ENCODE measurements at regions not wholly inside any gene's neighbourhood (a gene's known extent, or its start where the extent isn't known, plus 50 kb on each side); places are given as distances from the start of the nearest gene placed in this dataset.

- peak; percentile 10 for DNase-seq (ENCODE audit: low read depth)
- no peak overlapping the region for H3K4me3 ChIP-seq (ENCODE audit: low read depth, low read length)
- TF ChIP-seq CTCF (IDR thresholded peaks at IDR 0.05; ENCODE audit: low read depth, low read length) (peak; percentile 19), MYC (IDR thresholded peaks at IDR 0.05; ENCODE audit: low read depth, low read length) (no peak)
Measured at GRCh38 chr13:39811696-39812095, 156.2 kb downstream of the COG6 start.

GRCh38 chr13:39815345-39816111, 160.1 kb downstream of the COG6 start:
- no peak for DNase-seq (ENCODE audit: low read depth)
- no peak for TF ChIP-seq MYC (IDR thresholded peaks at IDR 0.05; ENCODE audit: low read depth, low read length)
- TF ChIP-seq POLR2A (IDR thresholded peaks at IDR 0.05; ENCODE audit: extremely low read depth, insufficient read length), result no peak
- TF ChIP-seq CTCF (IDR thresholded peaks at IDR 0.05; ENCODE audit: low read depth, low read length), result no peak
- TF ChIP-seq MAX (IDR thresholded peaks at IDR 0.05; ENCODE audit: low read depth, low read length), result no peak
- H3K4me3 ChIP-seq (ENCODE audit: low read depth, low read length), result no peak overlapping the region

GRCh38 chr13:39816936-39817335, 161.5 kb downstream of the COG6 start:
- no peak overlapping the region for H3K4me3 ChIP-seq (ENCODE audit: low read depth, low read length)
- DNase-seq (ENCODE audit: low read depth), result no peak
- TF ChIP-seq MYC (IDR thresholded peaks at IDR 0.05; ENCODE audit: low read depth, low read length), result no peak
- TF ChIP-seq MAX (IDR thresholded peaks at IDR 0.05; ENCODE audit: low read depth, low read length), result no peak
- TF ChIP-seq POLR2A (IDR thresholded peaks at IDR 0.05; ENCODE audit: extremely low read depth, insufficient read length), result no peak
- TF ChIP-seq CTCF (IDR thresholded peaks at IDR 0.05; ENCODE audit: low read depth, low read length), result no peak

GRCh38 chr13:39818953-39819352, 163.5 kb downstream of the COG6 start:
- TF ChIP-seq POLR2A (IDR thresholded peaks at IDR 0.05; ENCODE audit: extremely low read depth, insufficient read length), result no peak
- no peak for TF ChIP-seq MAX (IDR thresholded peaks at IDR 0.05; ENCODE audit: low read depth, low read length)
- no peak for TF ChIP-seq CTCF (IDR thresholded peaks at IDR 0.05; ENCODE audit: low read depth, low read length)
- no peak for TF ChIP-seq MYC (IDR thresholded peaks at IDR 0.05; ENCODE audit: low read depth, low read length)
- no peak overlapping the region for H3K4me3 ChIP-seq (ENCODE audit: low read depth, low read length)
- no peak for DNase-seq (ENCODE audit: low read depth)

GRCh38 chr13:39820606-39821005, 165.1 kb downstream of the COG6 start:
- no peak overlapping the region for H3K4me3 ChIP-seq (ENCODE audit: low read depth, low read length)
- DNase-seq (ENCODE audit: low read depth), result no peak
- TF ChIP-seq MAX (IDR thresholded peaks at IDR 0.05; ENCODE audit: low read depth, low read length) (no peak), MYC (IDR thresholded peaks at IDR 0.05; ENCODE audit: low read depth, low read length) (no peak), POLR2A (IDR thresholded peaks at IDR 0.05; ENCODE audit: extremely low read depth, insufficient read length) (no peak), CTCF (IDR thresholded peaks at IDR 0.05; ENCODE audit: low read depth, low read length) (no peak)

Measured in NB4 (cell line).